H1 (cell line): ENCODE measurements at regions not wholly inside any gene's neighbourhood (a gene's known extent, or its start where the extent isn't known, plus 50 kb on each side); places are given as distances from the start of the nearest gene placed in this dataset.

Experiments
- CTCF ChIA-PET: fragments of 300-600 bp; sonication (Branson Sonifier 250); formaldehyde crosslinking; loops from one replicate; lab custom pipeline; 2021; ENCODE audit not compliant: partially characterized antibody; lab: Charles Lee
- POLR2A ChIA-PET: fragments of 300-600 bp; sonication (Branson Sonifier 250); formaldehyde crosslinking; loops from one replicate; lab custom pipeline; 2021; ENCODE audit warnings: inconsistent platforms; ENCODE audit not compliant: partially characterized antibody; lab: Charles Lee
- DNase-seq, 2 experiments: peaks; one replicate each; pipeline versions ENCODE4 v3.0.0 to v3.0.0-alpha.2; 2010 to 2022; ENCODE audit warnings: low spot score in 2 of 2, low read depth in 1 of 2, mixed read lengths in 1 of 2
- FAIRE-seq: peaks from 2 replicates; lab custom pipeline; 2011; peaks lifted over from hg19 to GRCh38; lab: Jason Lieb, UNC
- H2AFZ ChIP-seq: 2 replicates; pipeline ENCODE4 v1.8.1; 2012; ENCODE audit warnings: low read length, inconsistent platforms
- H2AK5ac ChIP-seq: 2 replicates; pipeline ENCODE4 v1.6.1; 2013; ENCODE audit warnings: low read depth, low read length
- H2BK120ac ChIP-seq: replicated peaks from 2 replicates; pipeline ENCODE3; 2013; ENCODE audit warnings: low read depth, low read length, inconsistent platforms
- H2BK12ac ChIP-seq: 2 replicates; pipeline ENCODE4 v1.6.1; 2013; ENCODE audit warnings: low read depth, low read length
- H2BK15ac ChIP-seq: 2 replicates; pipeline ENCODE4 v1.6.1; 2013; ENCODE audit warnings: low read length
- H2BK20ac ChIP-seq: 2 replicates; pipeline ENCODE4 v1.6.1; 2013; ENCODE audit warnings: low read length
- H2BK5ac ChIP-seq: 2 replicates; pipeline ENCODE4 v1.6.1; 2013; ENCODE audit warnings: low read depth, low read length
- H3K14ac ChIP-seq: 2 replicates; pipeline ENCODE4 v1.6.1; 2013; ENCODE audit warnings: inconsistent platforms; ENCODE audit not compliant: insufficient read length
- H3K18ac ChIP-seq: 2 replicates; pipeline ENCODE4 v1.6.1; 2013; ENCODE audit warnings: low read length; ENCODE audit errors: extremely low read depth
- H3K23ac ChIP-seq: 2 replicates; pipeline ENCODE4 v1.6.1; 2013; ENCODE audit warnings: inconsistent platforms; ENCODE audit not compliant: insufficient read length
- H3K23me2 ChIP-seq: 2 replicates; pipeline ENCODE4 v1.6.1; 2013; ENCODE audit warnings: low read depth, low read length
- H3K27ac ChIP-seq: 2 replicates; pipeline ENCODE4 v1.6.1; 2011; ENCODE audit warnings: low read depth, low read length, inconsistent platforms
- H3K27me3 ChIP-seq, 4 experiments: replicated peaks in 1 of 4; 1 replicate in 1 of 4; 2 replicates in 3 of 4; pipeline versions ENCODE4 v1.6.1 to v1.8.1; 2011 to 2013; ENCODE audit warnings: low read length in 3 of 4, mild to moderate bottlenecking in 3 of 4, inconsistent platforms in 2 of 4, mixed read lengths in 2 of 4, moderate library complexity in 1 of 4; ENCODE audit not compliant: control insufficient read depth in 3 of 4, insufficient read depth in 3 of 4; ENCODE audit errors: extremely low read depth in 1 of 4
- H3K36me3 ChIP-seq, 4 experiments: 2 replicates each; pipeline versions ENCODE4 v1.6.1 to v1.8.1; 2011 to 2013; ENCODE audit warnings: mild to moderate bottlenecking in 4 of 4, low read length in 3 of 4, moderate library complexity in 2 of 4, control low read depth in 1 of 4, inconsistent platforms in 1 of 4; ENCODE audit not compliant: insufficient read depth in 4 of 4, control insufficient read depth in 2 of 4
- H3K4ac ChIP-seq: replicated peaks from 2 replicates; pipeline ENCODE3; 2013; ENCODE audit warnings: low read length, low read depth, mixed read lengths, inconsistent platforms; ENCODE audit not compliant: insufficient read length
- H3K4me1 ChIP-seq, 4 experiments: replicated peaks in 1 of 4; 1 replicate in 1 of 4; 2 replicates in 3 of 4; pipeline versions ENCODE4 v1.6.1 to v1.8.1; 2011 to 2013; ENCODE audit warnings: low read length in 3 of 4, inconsistent platforms in 2 of 4, mixed read lengths in 1 of 4; ENCODE audit not compliant: insufficient read depth in 4 of 4, control insufficient read depth in 3 of 4
- H3K4me2 ChIP-seq, 2 experiments: 2 replicates each; pipeline versions ENCODE4 v1.6.1 to v1.8.1; 2011 to 2013; ENCODE audit warnings: low read depth in 2 of 2, low read length in 2 of 2, control low read depth in 1 of 2, inconsistent platforms in 1 of 2, mild to moderate bottlenecking in 1 of 2; ENCODE audit not compliant: insufficient read depth in 1 of 2
- H3K4me3 ChIP-seq, 4 experiments: fragments of 200-600, 300-600 bp in 1 of 4; sonication (generic), shearing (Covaris generic), sonication (Bioruptor Twin) in 1 of 4; 2 replicates each; pipeline versions ENCODE4 v1.5.1 to v1.8.1; 2011 to 2016; ENCODE audit warnings: low read length in 4 of 4, low read depth in 3 of 4, control low read depth in 2 of 4, inconsistent platforms in 2 of 4, mild to moderate bottlenecking in 2 of 4, mixed read lengths in 1 of 4, moderate library complexity in 1 of 4; ENCODE audit not compliant: insufficient read depth in 2 of 4; ENCODE audit errors: extremely low read depth in 1 of 4
- H3K56ac ChIP-seq: replicated peaks from 2 replicates; pipeline ENCODE3; 2013; ENCODE audit warnings: low read depth, mild to moderate bottlenecking, mixed read lengths, low read length, inconsistent platforms; ENCODE audit not compliant: insufficient read length
- H3K79me1 ChIP-seq: 2 replicates; pipeline ENCODE4 v1.6.1; 2013; ENCODE audit warnings: low read depth, low read length, control low read depth
- H3K79me2 ChIP-seq, 2 experiments: 2 replicates each; pipeline versions ENCODE4 v1.6.1 to v1.8.1; 2012 to 2013; ENCODE audit warnings: low read length in 2 of 2, mild to moderate bottlenecking in 2 of 2, inconsistent platforms in 1 of 2; ENCODE audit not compliant: insufficient read depth in 2 of 2, control insufficient read depth in 1 of 2
- H3K9ac ChIP-seq, 4 experiments: replicated peaks in 1 of 4; 1 replicate in 1 of 4; 2 replicates in 3 of 4; pipeline versions ENCODE4 v1.6.1 to v1.8.1; 2011 to 2013; ENCODE audit warnings: low read depth in 3 of 4, low read length in 3 of 4, control low read depth in 2 of 4, mild to moderate bottlenecking in 2 of 4, moderate library complexity in 2 of 4, inconsistent platforms in 1 of 4; ENCODE audit errors: extremely low read depth in 1 of 4
- H3K9me3 ChIP-seq, 2 experiments: 2 replicates each; pipeline versions ENCODE4 v1.6.1 to v1.8.1; 2012 to 2013; ENCODE audit warnings: mild to moderate bottlenecking in 2 of 2, moderate library complexity in 2 of 2, control low read depth in 1 of 2, inconsistent platforms in 1 of 2, low read depth in 1 of 2, low read length in 1 of 2, mixed read lengths in 1 of 2; ENCODE audit not compliant: insufficient read depth in 2 of 2
- H4K20me1 ChIP-seq, 2 experiments: replicated peaks in 1 of 2; 2 replicates each; pipeline versions ENCODE3 to v1.8.1; 2011 to 2013; ENCODE audit warnings: inconsistent platforms in 2 of 2, low read length in 2 of 2, mild to moderate bottlenecking in 1 of 2; ENCODE audit not compliant: insufficient read depth in 2 of 2, control insufficient read depth in 1 of 2
- H4K5ac ChIP-seq: 2 replicates; pipeline ENCODE4 v1.6.1; 2013; ENCODE audit warnings: low read length, low read depth, mixed read lengths, inconsistent platforms; ENCODE audit not compliant: insufficient read length
- H4K8ac ChIP-seq: 2 replicates; pipeline ENCODE4 v1.8.0; 2013; ENCODE audit warnings: mild to moderate bottlenecking, moderate library complexity, low read length, inconsistent platforms; ENCODE audit not compliant: insufficient read depth; ENCODE audit errors: extremely low read depth
- H4K91ac ChIP-seq: replicated peaks from 2 replicates; pipeline ENCODE3; 2013; ENCODE audit warnings: low read length, mixed read lengths, inconsistent platforms; ENCODE audit not compliant: insufficient read length
- CHD2 ChIP-seq: IDR thresholded peaks from 2 replicates; pipeline ENCODE4 v1.6.1; 2012; ENCODE audit warnings: low read length, improper control_type of control experiment
- EP300 ChIP-seq, 2 experiments: IDR thresholded peaks; 1 replicate in 1 of 2; 2 replicates in 1 of 2; pipeline ENCODE4 v1.6.1; 2011 to 2012; ENCODE audit warnings: low read depth in 2 of 2, low read length in 2 of 2, mild to moderate bottlenecking in 2 of 2, borderline replicate concordance in 1 of 2, inconsistent platforms in 1 of 2, moderate library complexity in 1 of 2
- NRF1 ChIP-seq: IDR thresholded peaks from 2 replicates; pipeline ENCODE4 v1.6.1; 2011; ENCODE audit warnings: mild to moderate bottlenecking, low read depth, low read length, improper control_type of control experiment
- PHF8 ChIP-seq: fragments of 200-600 bp; sonication (generic); conservative IDR thresholded peaks from 2 replicates; pipeline ENCODE4 v1.7.1; 2012; ENCODE audit warnings: low read depth, mild to moderate bottlenecking, inconsistent platforms, low read length, moderate library complexity
- POLR2A ChIP-seq, 2 experiments: IDR thresholded peaks; 1 replicate in 1 of 2; 2 replicates in 1 of 2; pipeline ENCODE4 v1.6.1; 2011; ENCODE audit warnings: low read depth in 2 of 2, low read length in 2 of 2, mild to moderate bottlenecking in 2 of 2; ENCODE audit errors: control extremely low read depth in 1 of 2
- POLR2AphosphoS5 ChIP-seq: IDR thresholded peaks from 2 replicates; pipeline ENCODE4 v1.6.1; 2011; ENCODE audit warnings: low read depth, low read length
- RNF2 ChIP-seq: fragments of 200-900, 300-1000 bp; sonication (generic); IDR thresholded peaks from 2 replicates; pipeline ENCODE4 v1.7.1; 2016; ENCODE audit warnings: borderline replicate concordance, low read depth, mild to moderate bottlenecking, antibody characterized with exemption, low read length; ENCODE audit not compliant: poor library complexity, severe bottlenecking; ENCODE audit errors: missing control alignments
- SAP30 ChIP-seq: fragments of 300-600 bp; sonication (generic); IDR thresholded peaks from 2 replicates; pipeline ENCODE4 v1.7.1; 2012; ENCODE audit warnings: low read length, moderate library complexity, mild to moderate bottlenecking, inconsistent platforms; ENCODE audit not compliant: insufficient read depth, insufficient replicate concordance
- SP2 ChIP-seq: IDR thresholded peaks from 2 replicates; pipeline ENCODE4 v1.6.1; 2012; ENCODE audit warnings: mild to moderate bottlenecking, low read length, inconsistent platforms
- SP4 ChIP-seq: IDR thresholded peaks from 2 replicates; pipeline ENCODE4 v1.6.1; 2012; ENCODE audit warnings: low read length, inconsistent platforms
- SUZ12 ChIP-seq: fragments of 200-600 bp; sonication (generic); IDR thresholded peaks from 2 replicates; pipeline ENCODE4 v1.6.1; 2012; ENCODE audit warnings: mild to moderate bottlenecking, inconsistent platforms, low read length, moderate library complexity, mixed read lengths
- TAF7 ChIP-seq: optimal IDR thresholded peaks from 2 replicates; pipeline ENCODE3; 2011; ENCODE audit warnings: low read depth, mild to moderate bottlenecking, inconsistent platforms, low read length, moderate library complexity, borderline replicate concordance
- WGBS, 2 experiments: shearing (Covaris generic) in 1 of 2; methylation state at CpG; one replicate each; pipeline versions ENCODE4 v1.1.6 to v1.1.7; 2013 to 2015; ENCODE audit warnings: low lambda C conversion rate in 2 of 2, mixed read lengths in 2 of 2, inconsistent platforms in 1 of 2, low coverage in 1 of 2, missing lambda C conversion rate in 1 of 2; ENCODE audit not compliant: insufficient replicate concordance in 2 of 2, insufficient coverage in 1 of 2, insufficient read length in 1 of 2; ENCODE audit errors: extremely low coverage in 1 of 2, missing lambda C conversion rate in 1 of 2; 5-methylcytosine and 5-hydroxymethylcytosine counted together
- TF ChIP-seq, protein P1 (sequence below): IDR thresholded peaks from 2 replicates; pipeline ENCODE4 v1.6.1; 2011; ENCODE audit warnings: low read length, improper control_type of control experiment

DNA sequence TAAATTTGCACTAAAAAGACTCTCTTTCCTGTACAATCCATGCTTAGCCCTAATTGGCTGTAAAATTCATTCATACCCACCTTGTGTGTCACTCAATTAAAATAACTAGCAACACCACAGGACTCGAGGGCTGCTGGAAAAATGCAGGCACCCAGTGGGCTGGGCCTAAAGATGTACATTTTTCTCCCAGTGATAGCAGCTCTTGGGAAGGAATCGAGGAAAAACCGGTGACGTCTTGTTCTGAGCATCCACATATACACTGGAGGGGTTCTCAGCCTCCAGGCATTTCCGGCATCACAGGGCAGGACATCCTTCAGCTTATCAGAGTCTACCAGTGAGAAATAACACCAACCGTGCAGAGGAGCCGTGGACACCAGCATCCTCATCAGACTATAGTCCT, 85.8 kb upstream of the PITRM1 start:
- ChIA-PET POLR2A (no interaction called here), CTCF (interaction anchor here (0.8 to 2.1 kb wide), 6 partner anchors 11 to 24 kb away, joined by 3 to 8 read pairs (median 3); no protein-coding TSS in a partner anchor)
- no peak overlapping the region for H2BK120ac ChIP-seq
- H3K36me3 ChIP-seq: no peaks in the 10 kb centered on the region
- no peak overlapping the region for H2AFZ ChIP-seq
- no peak overlapping the region for H4K91ac ChIP-seq
- H4K5ac ChIP-seq: no peak overlapping the region
- H3K56ac ChIP-seq: no peak overlapping the region
- H3K9ac ChIP-seq: no peak overlapping the region
- H3K27me3 ChIP-seq: no peaks in the 10 kb centered on the region
- WGBS, 2 experiments: 95% methylated on average over 7 of the region's 7 CpGs; no CpG with 5 or more reads in 1 of the 2 experiments
- no peaks in the 10 kb centered on the region for H3K79me1 ChIP-seq
- peaks cover 0 to 2% (median 0%) of the 10 kb centered on the region in 4 experiments; a peak in 1 of 7 replicates for H3K4me1 ChIP-seq
- H4K20me1 ChIP-seq: no peaks in the 10 kb centered on the region
- no peak overlapping the region for H3K14ac ChIP-seq
- no peak overlapping the region for H3K23ac ChIP-seq
- H2BK5ac ChIP-seq: no peak overlapping the region
- H3K9me3 ChIP-seq: no peaks in the 10 kb centered on the region
- H2BK20ac ChIP-seq: no peak overlapping the region
- no peak overlapping the region for H3K4me2 ChIP-seq
- no peak overlapping the region for H3K27ac ChIP-seq
- H4K8ac ChIP-seq: no peak overlapping the region
- no peak for DNase-seq
- no peaks in the 10 kb centered on the region for H3K79me2 ChIP-seq
- H2BK12ac ChIP-seq: no peak overlapping the region
- no peak overlapping the region for H2BK15ac ChIP-seq
- H3K4me3 ChIP-seq: no peak overlapping the region
- no peak for FAIRE-seq
- no peak overlapping the region for H2AK5ac ChIP-seq
- H3K18ac ChIP-seq: no peak overlapping the region
- peaks cover 5% of the 10 kb centered on the region; the same call in 1 of the 2 replicates for H3K23me2 ChIP-seq
- no peak overlapping the region for H3K4ac ChIP-seq
- no peak for TF ChIP-seq POLR2AphosphoS5
- no peak for TF ChIP-seq POLR2A (IDR thresholded peaks at IDR 0.05; ENCODE audit: control extremely low read depth in 1 of 2, low read depth in 2 of 2, low read length in 2 of 2)
- TF ChIP-seq SAP30: no peak
- no peak for TF ChIP-seq PHF8
- TF ChIP-seq, protein P1, sequence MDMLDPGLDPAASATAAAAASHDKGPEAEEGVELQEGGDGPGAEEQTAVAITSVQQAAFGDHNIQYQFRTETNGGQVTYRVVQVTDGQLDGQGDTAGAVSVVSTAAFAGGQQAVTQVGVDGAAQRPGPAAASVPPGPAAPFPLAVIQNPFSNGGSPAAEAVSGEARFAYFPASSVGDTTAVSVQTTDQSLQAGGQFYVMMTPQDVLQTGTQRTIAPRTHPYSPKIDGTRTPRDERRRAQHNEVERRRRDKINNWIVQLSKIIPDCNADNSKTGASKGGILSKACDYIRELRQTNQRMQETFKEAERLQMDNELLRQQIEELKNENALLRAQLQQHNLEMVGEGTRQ: no peak
- no peak for TF ChIP-seq SP4
- TF ChIP-seq SP2: no peak
- no peak for TF ChIP-seq NRF1
- no peak for TF ChIP-seq EP300 (IDR thresholded peaks at IDR 0.05; ENCODE audit: borderline replicate concordance in 1 of 2, low read depth in 2 of 2, low read length in 2 of 2)
- no peak for TF ChIP-seq TAF7
- TF ChIP-seq CHD2: no peak
- no peak for TF ChIP-seq SUZ12
- TF ChIP-seq RNF2: no peak
